A549 (cell line): ENCODE measurements at regions not wholly inside any gene's neighbourhood (a gene's known extent, or its start where the extent isn't known, plus 50 kb on each side); places are given as distances from the start of the nearest gene placed in this dataset.

ENCODE experiments used
- CBX8 ChIP-seq: fragments of 200-600 bp; sonication (generic); IDR thresholded peaks from 2 replicates; pipeline ENCODE4 v1.6.1; 2016
- CHD4 ChIP-seq: fragments of 200-600 bp; sonication (generic); IDR thresholded peaks from 2 replicates; pipeline ENCODE4 v1.6.1; 2016; ENCODE audit warnings: antibody characterized with exemption, mild to moderate bottlenecking, borderline replicate concordance
- CTCF ChIP-seq: fragments of >200 bp; sonication (Bioruptor Twin); formaldehyde crosslinking; IDR thresholded peaks from 3 replicates; pipeline ENCODE4 v1.5.1; 2016
- HDAC2 ChIP-seq: fragments of 200-600 bp; sonication (generic); IDR thresholded peaks from 2 replicates; pipeline ENCODE4 v1.6.1; 2016
- MAX ChIP-seq: IDR thresholded peaks from 2 replicates; pipeline ENCODE4 v1.6.1; 2012
- MYC ChIP-seq: IDR thresholded peaks from 2 replicates; pipeline ENCODE4 v1.6.1; 2012; ENCODE audit warnings: mild to moderate bottlenecking, inconsistent platforms, low read length, improper control_type of control experiment, borderline replicate concordance
- NFE2L2 ChIP-seq: fragments of 150-350 bp; conservative IDR thresholded peaks from 2 replicates; pipeline ENCODE4 v1.6.1; 2014; ENCODE audit warnings: low read length
- NR3C1 ChIP-seq: fragments of >200 bp; sonication (Bioruptor Twin); formaldehyde crosslinking; IDR thresholded peaks from 3 replicates; pipeline ENCODE4 v1.6.1; 2017
- PHF8 ChIP-seq: fragments of 200-600 bp; sonication (generic); IDR thresholded peaks from 2 replicates; pipeline ENCODE4 v1.6.1; 2016; ENCODE audit warnings: low read depth, mild to moderate bottlenecking, antibody characterized with exemption, moderate library complexity, borderline replicate concordance
- RFX5 ChIP-seq: fragments of 450-650 bp; IDR thresholded peaks from 2 replicates; pipeline ENCODE4 v1.7.1; 2014; ENCODE audit warnings: antibody characterized with exemption, mild to moderate bottlenecking, moderate library complexity
- TP53 ChIP-seq: fragments of 250-450 bp; sonication (Bioruptor Pico); IDR thresholded peaks from 2 replicates; pipeline ENCODE4 v1.5.0; 2021; ENCODE audit warnings: mild to moderate bottlenecking, moderate library complexity
- USF2 ChIP-seq: fragments of 450-650 bp; IDR thresholded peaks from 2 replicates; pipeline ENCODE4 v1.6.1; 2014; ENCODE audit warnings: antibody characterized with exemption

- TF ChIP-seq HDAC2: no peak
- no peak for TF ChIP-seq NR3C1
- TF ChIP-seq CTCF: no peak
- no peak for TF ChIP-seq MAX
- no peak for TF ChIP-seq NFE2L2
- TF ChIP-seq USF2: no peak
- no peak for TF ChIP-seq TP53 (CRISPR knock-in tag)
- TF ChIP-seq CHD4: no peak
- no peak for TF ChIP-seq CBX8
- TF ChIP-seq MYC: no peak
- TF ChIP-seq PHF8: no peak
- no peak for TF ChIP-seq RFX5
Observed at GRCh38 chr22:49692499-49693225, 135.0 kb downstream of the BRD1 start.
